ENCODE measurements at regions not wholly inside any gene's neighbourhood (a gene's known extent, or its start where the extent isn't known, plus 50 kb on each side); places are given as distances from the start of the nearest gene placed in this dataset.

DNA sequence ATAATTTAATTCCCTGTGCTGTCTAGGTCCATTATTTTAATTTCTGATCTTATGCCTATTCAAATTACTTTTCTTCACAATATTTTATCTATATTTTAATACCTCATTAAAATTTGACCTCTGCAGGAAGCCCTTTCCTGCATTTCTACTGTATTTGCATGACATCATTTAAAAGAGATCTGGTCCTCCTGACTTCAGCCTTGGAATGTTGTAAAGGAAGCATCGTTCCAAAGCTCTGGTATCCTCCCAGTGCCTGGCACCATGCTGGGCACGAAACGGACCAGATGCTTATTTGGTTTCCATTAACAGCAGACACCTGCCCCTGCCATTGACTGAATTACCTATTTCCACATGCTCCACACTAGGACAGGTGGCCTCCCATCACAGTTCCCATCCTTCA is 247.5 kb downstream of the KLF6 start:
- DNase-seq, result no peak

GRCh38 chr10:3535001-3535400 is 250.0 kb downstream of the KLF6 start:
- no peak for DNase-seq

DNA sequence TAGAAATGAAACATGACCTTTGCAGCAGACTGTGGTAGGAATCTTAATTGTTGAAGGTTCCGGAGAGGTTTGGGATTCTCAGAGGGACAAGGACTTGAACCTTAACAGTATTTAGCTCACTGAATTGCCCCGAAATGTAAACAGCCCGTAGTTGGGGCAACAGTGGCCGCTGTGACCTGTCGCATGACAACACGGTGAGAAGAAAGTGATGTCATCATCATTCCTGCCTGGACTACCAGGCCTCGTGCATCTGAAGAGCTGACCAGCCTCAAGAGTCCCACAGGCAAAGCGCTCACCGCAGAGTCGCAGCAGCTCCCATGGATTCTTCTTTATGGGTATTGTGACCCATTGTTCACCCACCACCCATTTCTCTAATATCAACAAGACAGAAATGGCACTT is 250.6 kb downstream of the KLF6 start:
- no peak for DNase-seq

- DNase-seq, result no peak
Measured at GRCh38 chr10:3533296-3533695, 251.7 kb downstream of the KLF6 start.

DNA sequence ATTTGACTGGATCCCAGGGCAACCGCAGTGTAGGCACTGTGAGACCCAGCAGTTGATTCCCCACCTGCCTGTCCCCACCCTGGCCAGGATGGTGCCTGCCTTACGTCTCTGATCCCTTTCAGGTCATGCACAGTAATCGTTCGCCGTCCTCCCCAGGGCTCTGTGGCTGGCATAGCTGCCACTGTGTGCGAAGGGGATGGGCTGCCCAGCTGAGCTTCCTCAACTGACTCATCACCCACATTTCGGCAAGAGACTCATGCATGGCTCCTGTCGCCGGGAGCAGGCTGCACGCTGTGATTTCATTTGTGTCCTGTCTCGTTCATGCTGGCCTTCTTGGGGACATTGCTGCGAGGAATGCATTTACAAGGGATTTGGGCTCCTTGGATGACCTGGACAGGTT is 252.4 kb downstream of the KLF6 start:
- no peak for DNase-seq

DNA sequence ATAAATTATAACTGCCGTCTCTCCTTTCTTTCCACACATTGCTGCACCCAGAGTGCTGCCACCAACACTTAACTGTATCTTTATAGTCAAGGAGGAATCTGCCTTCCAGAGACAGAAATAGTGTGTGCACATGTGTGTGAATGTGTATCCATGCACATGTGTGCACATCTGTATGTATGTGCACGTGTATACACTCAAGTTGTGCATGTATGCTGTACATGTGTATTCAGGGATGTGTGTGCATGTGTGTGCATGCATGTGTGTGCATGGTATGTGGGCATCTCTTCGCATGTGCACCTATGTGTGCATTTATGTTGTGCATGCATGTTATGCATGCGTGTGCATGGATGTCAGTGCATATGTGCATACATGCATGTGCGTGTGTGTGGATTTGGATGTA is 253.3 kb downstream of the KLF6 start:
- DNase-seq, result no peak

GRCh38 chr10:3530783-3531645 is 254.0 kb downstream of the KLF6 start:
- no peak for DNase-seq

- DNase-seq, result no peak
Measured at GRCh38 chr10:3530346-3530745, 254.7 kb downstream of the KLF6 start.

GRCh38 chr10:3529691-3530090 is 255.3 kb downstream of the KLF6 start:
- no peak for DNase-seq

DNA sequence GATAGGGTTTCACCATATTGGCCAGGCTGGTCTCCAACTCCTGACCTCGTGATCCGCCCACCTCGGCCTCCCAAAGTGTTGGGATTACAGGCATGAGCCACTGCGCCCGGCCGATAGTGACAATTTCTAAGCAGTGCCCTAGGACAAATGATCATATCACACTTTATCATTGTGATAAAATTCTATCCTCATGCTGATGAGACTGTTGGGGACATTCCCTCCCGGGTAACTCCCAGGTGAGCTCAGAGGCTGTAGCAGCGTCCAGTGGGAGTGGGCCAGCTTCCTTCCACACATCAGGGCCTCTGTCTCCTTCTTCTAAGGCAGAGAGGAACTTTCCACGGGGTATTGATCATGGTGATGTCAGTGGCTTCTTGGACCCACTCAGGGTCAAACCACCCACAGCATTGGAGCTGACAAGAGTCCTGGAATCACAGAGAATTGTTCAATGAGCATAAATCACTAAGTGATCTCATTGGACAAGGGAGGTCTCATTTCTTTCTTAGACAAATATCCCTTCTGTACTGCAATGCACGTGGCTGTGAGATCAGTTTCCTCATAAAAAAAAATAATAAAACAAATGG is 256.1 kb downstream of the KLF6 start:
- no peak for DNase-seq

GRCh38 chr10:3528271-3528670 is 256.7 kb downstream of the KLF6 start:
- no peak for DNase-seq

DNA sequence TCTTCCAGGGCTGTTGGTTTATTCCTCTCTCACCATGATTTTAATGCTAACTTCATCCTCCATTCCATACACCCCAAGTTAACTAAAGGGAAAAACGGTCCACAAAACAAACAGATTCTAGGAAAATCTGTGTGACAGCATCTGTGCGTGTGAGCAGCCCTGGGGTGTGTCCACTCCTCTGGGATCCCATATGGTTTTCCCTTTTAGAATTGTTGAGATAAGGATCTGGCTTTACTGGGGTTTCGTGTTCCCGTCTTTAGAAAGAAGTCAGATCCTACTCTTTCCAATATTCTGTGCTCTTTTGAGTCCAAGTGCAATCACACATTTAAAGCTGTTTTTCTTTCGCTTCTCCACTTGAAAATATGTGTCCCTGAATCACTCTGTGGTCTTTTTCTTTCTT is 257.1 kb downstream of the KLF6 start:
- DNase-seq, result no peak

- no peak for DNase-seq
Measured at GRCh38 chr10:3526727-3527501, 258.1 kb downstream of the KLF6 start.

DNA sequence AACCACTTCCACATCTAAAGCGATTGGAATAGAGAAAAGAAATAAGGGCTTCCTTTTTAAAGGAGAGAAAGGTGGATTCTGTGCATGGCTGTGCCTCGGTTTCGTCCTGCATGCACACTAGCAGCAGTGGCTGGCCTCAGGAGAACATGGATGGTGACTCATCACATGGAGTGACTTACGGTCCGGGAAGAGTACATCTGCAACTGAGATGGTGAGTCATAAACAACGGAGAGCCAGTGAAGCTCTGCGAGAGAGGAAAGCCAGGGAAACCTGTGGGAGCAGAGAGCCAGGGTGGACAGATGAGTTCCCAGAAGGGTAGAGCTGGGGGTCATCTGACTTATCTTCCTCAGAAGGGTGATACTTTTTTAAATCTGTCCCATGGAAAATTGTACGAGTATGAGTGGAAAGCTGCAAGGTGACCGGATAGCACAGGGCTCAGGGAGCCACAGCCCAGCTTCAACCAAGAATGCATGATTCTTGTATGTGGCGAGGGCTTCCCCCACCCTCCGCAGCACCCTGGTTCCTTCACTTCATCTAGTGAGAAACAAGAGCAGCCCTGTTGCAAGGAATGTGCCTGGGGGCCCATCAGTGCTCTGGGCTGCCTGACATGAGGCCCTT is 259.1 kb downstream of the KLF6 start:
- DNase-seq, result no peak

GRCh38 chr10:3524086-3524960 is 260.7 kb downstream of the KLF6 start:
- no peak for DNase-seq

GRCh38 chr10:3523309-3524050 is 261.5 kb downstream of the KLF6 start:
- DNase-seq, result no peak

- no peak for DNase-seq
Measured at GRCh38 chr10:3516923-3517255, 268.1 kb downstream of the KLF6 start.

- DNase-seq, result no peak
Measured at GRCh38 chr10:3516234-3516922, 268.6 kb downstream of the KLF6 start.

- no peak for DNase-seq
Measured at GRCh38 chr10:3514691-3515090, 270.3 kb downstream of the KLF6 start.

- DNase-seq, result no peak
Measured at GRCh38 chr10:3512263-3512662, 272.7 kb downstream of the KLF6 start.

DNA sequence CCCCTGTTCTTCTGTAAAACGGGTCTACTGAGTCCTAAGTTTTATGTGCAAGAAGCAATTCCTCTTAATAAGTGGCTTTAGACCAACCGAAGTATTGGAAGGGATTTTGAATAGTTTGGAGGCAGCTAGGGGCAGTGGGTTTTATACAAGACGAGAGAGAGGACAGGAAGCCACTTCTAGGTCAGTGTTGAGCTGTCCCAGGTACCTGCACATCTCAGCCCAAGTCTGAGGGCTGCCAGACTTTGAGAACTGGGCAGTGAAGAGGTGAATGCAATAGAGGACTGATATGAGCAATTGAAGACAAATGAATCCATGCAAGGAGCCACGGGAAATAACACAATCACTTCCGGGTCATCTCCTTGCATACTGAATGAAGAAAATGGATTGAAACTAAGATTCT is 273.5 kb downstream of the KLF6 start:
- DNase-seq, result no peak
